Ishikawa (cell line): ENCODE measurements at regions not wholly inside any gene's neighbourhood (a gene's known extent, or its start where the extent isn't known, plus 50 kb on each side); places are given as distances from the start of the nearest gene placed in this dataset.

ENCODE experiments used
- CEBPB ChIP-seq: IDR thresholded peaks from 2 replicates; pipeline ENCODE4 v1.6.1; 2012
- CREB1 ChIP-seq: IDR thresholded peaks from 2 replicates; pipeline ENCODE4 v1.6.1; 2012; ENCODE audit warnings: low read depth
- EGR1 ChIP-seq: IDR thresholded peaks from 2 replicates; pipeline ENCODE4 v1.6.1; 2012
- EP300 ChIP-seq: IDR thresholded peaks from 2 replicates; pipeline ENCODE4 v1.6.1; 2012; ENCODE audit warnings: borderline replicate concordance
- FOXM1 ChIP-seq: IDR thresholded peaks from 2 replicates; pipeline ENCODE4 v1.6.1; 2012; ENCODE audit warnings: low read depth, borderline replicate concordance
- MAX ChIP-seq: IDR thresholded peaks from 2 replicates; pipeline ENCODE4 v1.6.1; 2012
- NFIC ChIP-seq: IDR thresholded peaks from 2 replicates; pipeline ENCODE4 v1.6.1; 2012
- RAD21 ChIP-seq: IDR thresholded peaks from 2 replicates; pipeline ENCODE4 v1.6.1; 2012; ENCODE audit warnings: low read depth
- REST ChIP-seq: IDR thresholded peaks from 2 replicates; pipeline ENCODE4 v1.6.1; 2012; ENCODE audit warnings: low read depth, mild to moderate bottlenecking
- TAF1 ChIP-seq: IDR thresholded peaks from 2 replicates; pipeline ENCODE4 v1.6.1; 2012; ENCODE audit warnings: low read depth, mild to moderate bottlenecking
- TCF12 ChIP-seq: IDR thresholded peaks from 2 replicates; pipeline ENCODE4 v1.6.1; 2012; ENCODE audit warnings: low read depth
- TEAD4 ChIP-seq: IDR thresholded peaks from 2 replicates; pipeline ENCODE4 v1.6.1; 2012
- USF1 ChIP-seq: IDR thresholded peaks from 2 replicates; pipeline ENCODE4 v1.6.1; 2012
- YY1 ChIP-seq: IDR thresholded peaks from 2 replicates; pipeline ENCODE4 v1.6.1; 2012; ENCODE audit warnings: low read depth
- ZBTB7A ChIP-seq: IDR thresholded peaks from 2 replicates; pipeline ENCODE4 v1.6.1; 2012; ENCODE audit warnings: low read depth

GRCh38 chr6:101018157-101018556 is 137.0 kb upstream of the ASCC3 start:
- TF ChIP-seq MAX (no peak), FOXM1 (no peak), YY1 (no peak), CEBPB (no peak), REST (no peak), TAF1 (no peak), USF1 (no peak), CREB1 (no peak), TEAD4 (no peak), NFIC (no peak), RAD21 (no peak), ZBTB7A (no peak), EP300 (no peak), TCF12 (no peak), EGR1 (no peak)

GRCh38 chr6:101021504-101021903 is 140.4 kb upstream of the ASCC3 start:
- no peak for TF ChIP-seq TCF12
- TF ChIP-seq REST = no peak
- no peak for TF ChIP-seq RAD21
- no peak for TF ChIP-seq ZBTB7A
- TF ChIP-seq EP300 = no peak
- TF ChIP-seq NFIC = no peak
- no peak for TF ChIP-seq CEBPB
- TF ChIP-seq TAF1 = no peak
- no peak for TF ChIP-seq YY1
- TF ChIP-seq CREB1 = no peak

GRCh38 chr6:101042966-101043365 is 161.8 kb upstream of the ASCC3 start:
- no peak for TF ChIP-seq EP300
- no peak for TF ChIP-seq USF1
- TF ChIP-seq TAF1 = no peak
- TF ChIP-seq TCF12 = no peak
- TF ChIP-seq TEAD4 = no peak
- no peak for TF ChIP-seq MAX
- TF ChIP-seq ZBTB7A = no peak
- TF ChIP-seq REST = no peak
- no peak for TF ChIP-seq CREB1
- TF ChIP-seq NFIC = no peak
- no peak for TF ChIP-seq EGR1
- TF ChIP-seq CEBPB = no peak
- no peak for TF ChIP-seq RAD21
- no peak for TF ChIP-seq FOXM1
- no peak for TF ChIP-seq YY1

GRCh38 chr6:101058296-101058695 is 177.2 kb upstream of the ASCC3 start:
- TF ChIP-seq CEBPB = no peak
- no peak for TF ChIP-seq YY1
- no peak for TF ChIP-seq EGR1
- no peak for TF ChIP-seq RAD21
- no peak for TF ChIP-seq EP300
- no peak for TF ChIP-seq ZBTB7A
- no peak for TF ChIP-seq NFIC
- TF ChIP-seq TAF1 = no peak
- no peak for TF ChIP-seq MAX
- TF ChIP-seq CREB1 = no peak
- TF ChIP-seq REST = no peak
- TF ChIP-seq TEAD4 = no peak
- TF ChIP-seq TCF12 = no peak
- TF ChIP-seq FOXM1 = no peak
- no peak for TF ChIP-seq USF1
